Mucosa of gallbladder (tissue), 1 donor: ENCODE measurements at regions not wholly inside any gene's neighbourhood (a gene's known extent, or its start where the extent isn't known, plus 50 kb on each side); places are given as distances from the start of the nearest gene placed in this dataset.
"Not testable (repeated sequence)": the region's sequence is repeated elsewhere in the genome, so short reads cannot be mapped to it uniquely, and the experiment has no call there.

Experiments
- DNase-seq: peaks from one replicate; pipeline ENCODE4 v3.0.0-alpha.2; 2020; ENCODE audit warnings: low spot score
- donor health status: DM: no; HTN: no; CAD: no.

- peak; percentile 71 for DNase-seq
These were observed 320.8 kb downstream of the SOX4 start for GRCh38 chr6:21914121-21914973.

GRCh38 chr6:21915707-21916260 lies 322.2 kb downstream of the SOX4 start:
- no peak for DNase-seq

GRCh38 chr6:21918041-21918440 lies 324.5 kb downstream of the SOX4 start:
- DNase-seq: no peak

GRCh38 chr6:21918666-21919065 lies 325.1 kb downstream of the SOX4 start:
- DNase-seq: no peak

GRCh38 chr6:21922086-21922485 lies 328.5 kb downstream of the SOX4 start:
- no peak for DNase-seq

- DNase-seq: no peak
These were observed 330.5 kb downstream of the SOX4 start for GRCh38 chr6:21924002-21924401.

GRCh38 chr6:21928827-21929226 lies 335.3 kb downstream of the SOX4 start:
- no peak for DNase-seq

- DNase-seq: no peak
These were observed 338.2 kb downstream of the SOX4 start for GRCh38 chr6:21931641-21932335.

GRCh38 chr6:21933351-21933750 lies 339.8 kb downstream of the SOX4 start:
- no peak for DNase-seq

- DNase-seq: no peak
These were observed 341.6 kb downstream of the SOX4 start for GRCh38 chr6:21935142-21935541.

- DNase-seq: no peak
These were observed 342.0 kb downstream of the SOX4 start for GRCh38 chr6:21935561-21936028.

GRCh38 chr6:21937466-21937865 lies 343.9 kb downstream of the SOX4 start:
- DNase-seq: no peak

GRCh38 chr6:21939066-21939465 lies 345.5 kb downstream of the SOX4 start:
- DNase-seq: not testable (repeated sequence)

GRCh38 chr6:21941926-21942325 lies 348.4 kb downstream of the SOX4 start:
- no peak for DNase-seq

- DNase-seq: no peak
These were observed 349.3 kb downstream of the SOX4 start for GRCh38 chr6:21942897-21943296.

- no peak for DNase-seq
These were observed 350.5 kb downstream of the PRL start for GRCh38 chr6:21946298-21946783.

- not testable (repeated sequence) for DNase-seq
These were observed 349.6 kb downstream of the PRL start for GRCh38 chr6:21947227-21947626.

- no peak for DNase-seq
These were observed 349.0 kb downstream of the PRL start for GRCh38 chr6:21947731-21948386.

- DNase-seq: no peak
These were observed 347.5 kb downstream of the PRL start for GRCh38 chr6:21949211-21949801.

GRCh38 chr6:21952367-21952766 lies 344.5 kb downstream of the PRL start:
- no peak for DNase-seq
